HCEC 1CT (cell line): ENCODE measurements at regions not wholly inside any gene's neighbourhood (a gene's known extent, or its start where the extent isn't known, plus 50 kb on each side); places are given as distances from the start of the nearest gene placed in this dataset.
A peak's percentile ranks its signal among the peaks of the same experiment; 100 is the strongest.
"Not testable (repeated sequence)": the region's sequence is repeated elsewhere in the genome, so short reads cannot be mapped to it uniquely, and the experiment has no call there.

Experiments
- DNase-seq: peaks from one replicate; pipeline ENCODE4 v3.0.0-alpha.2; 2017

- no peak for DNase-seq
Measured at GRCh38 chr5:94102849-94103248, 361.4 kb upstream of the POU5F2 start.

- not testable (repeated sequence) for DNase-seq
Measured at GRCh38 chr5:94097384-94097783, 356.0 kb upstream of the POU5F2 start.

- DNase-seq, result no peak
Measured at GRCh38 chr5:94094793-94095441, 353.5 kb upstream of the POU5F2 start.

- no peak for DNase-seq
Measured at GRCh38 chr5:94093300-94093699, 351.9 kb upstream of the POU5F2 start.

GRCh38 chr5:94086635-94087034, 345.2 kb upstream of the POU5F2 start:
- peak; percentile 12 for DNase-seq

GRCh38 chr5:94086194-94086593, 344.8 kb upstream of the POU5F2 start:
- peak; percentile 6 for DNase-seq

GRCh38 chr5:94082405-94082804, 341.0 kb upstream of the POU5F2 start:
- no peak for DNase-seq

GRCh38 chr5:94081088-94081487, 339.7 kb upstream of the POU5F2 start:
- DNase-seq, result no peak

- no peak for DNase-seq
Measured at GRCh38 chr5:94080390-94080789, 339.0 kb upstream of the POU5F2 start.

- DNase-seq, result peak; percentile 5
Measured at GRCh38 chr5:94072116-94072515, 330.7 kb upstream of the POU5F2 start.

- DNase-seq, result no peak
Measured at GRCh38 chr5:94066437-94067207, 325.2 kb upstream of the POU5F2 start.

- DNase-seq, result no peak
Measured at GRCh38 chr5:94064025-94064424, 322.6 kb upstream of the POU5F2 start.

- DNase-seq, result no peak
Measured at GRCh38 chr5:94057655-94058054, 316.3 kb upstream of the POU5F2 start.

- DNase-seq, result no peak
Measured at GRCh38 chr5:94057217-94057616, 315.8 kb upstream of the POU5F2 start.

- DNase-seq, result not testable (repeated sequence)
Measured at GRCh38 chr5:94049307-94049922, 308.0 kb upstream of the POU5F2 start.

GRCh38 chr5:94045839-94046782, 304.7 kb upstream of the POU5F2 start:
- DNase-seq, result no peak

GRCh38 chr5:94043311-94043710, 301.9 kb upstream of the POU5F2 start:
- DNase-seq, result no peak

- DNase-seq, result no peak
Measured at GRCh38 chr5:94040591-94041148, 299.3 kb upstream of the POU5F2 start.

- DNase-seq, result no peak
Measured at GRCh38 chr5:94039101-94039500, 297.7 kb upstream of the POU5F2 start.

- no peak for DNase-seq
Measured at GRCh38 chr5:94031631-94032030, 290.2 kb upstream of the POU5F2 start.

GRCh38 chr5:94028001-94028400, 286.6 kb upstream of the POU5F2 start:
- no peak for DNase-seq

GRCh38 chr5:94027145-94027544, 285.7 kb upstream of the POU5F2 start:
- DNase-seq, result no peak
